Colon (tissue), 2 donors: ENCODE measurements at regions not wholly inside any gene's neighbourhood (a gene's known extent, or its start where the extent isn't known, plus 50 kb on each side); places are given as distances from the start of the nearest gene placed in this dataset.

Source experiments
- FAIRE-seq: peaks from 2 replicates; lab custom pipeline; 2012; peaks lifted over from hg19 to GRCh38; lab: Jason Lieb, UNC
- donor health status: control.
- donor health status: control.

- no peak for FAIRE-seq
Measured at GRCh38 chr16:25311039-25311438, 53.4 kb upstream of the ZKSCAN2 start.
